ELF-1 (cell line): ENCODE measurements at regions not wholly inside any gene's neighbourhood (a gene's known extent, or its start where the extent isn't known, plus 50 kb on each side); places are given as distances from the start of the nearest gene placed in this dataset.
"Not testable (repeated sequence)": the region's sequence is repeated elsewhere in the genome, so short reads cannot be mapped to it uniquely, and the experiment has no call there.

Experiments used
- DNase-seq: peaks from one replicate; pipeline ENCODE4 v3.0.0-alpha.2; 2016; ENCODE audit warnings: low read depth, low spot score

DNA sequence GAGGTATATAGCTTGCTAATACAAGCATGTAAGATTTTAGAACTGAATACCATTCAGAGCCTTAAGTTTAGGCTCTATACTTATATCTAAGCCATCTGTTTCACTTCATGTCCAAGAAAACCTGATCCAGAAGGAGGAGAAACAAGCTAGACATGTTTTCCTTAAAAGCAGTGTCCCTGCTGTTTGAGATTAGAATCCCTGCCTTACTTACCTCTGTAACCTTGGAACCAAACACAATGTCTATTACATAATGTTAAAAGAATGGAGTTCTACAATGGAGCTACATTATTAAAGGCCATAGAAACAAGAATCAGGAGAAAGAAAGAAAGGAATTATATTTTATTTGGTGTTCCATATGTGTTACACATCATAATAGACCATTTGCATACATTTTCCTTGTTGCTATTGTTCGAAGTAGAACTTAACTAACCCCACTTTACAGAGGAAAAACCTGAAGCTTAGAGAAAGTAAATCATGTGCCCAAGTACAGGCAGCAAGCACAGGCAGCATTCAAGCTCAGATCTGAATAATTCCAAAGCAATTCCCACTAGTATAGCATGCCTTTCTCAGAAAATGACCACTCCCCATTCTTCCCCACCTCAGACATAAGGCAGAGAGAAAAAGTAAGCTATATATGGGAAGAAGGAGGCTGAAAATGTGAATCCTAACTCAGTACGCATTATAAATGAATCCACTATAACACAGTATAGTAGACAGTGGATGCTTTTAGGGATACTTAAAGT is 380.1 kb upstream of the SPAG17 start:
- DNase-seq = no peak

DNA sequence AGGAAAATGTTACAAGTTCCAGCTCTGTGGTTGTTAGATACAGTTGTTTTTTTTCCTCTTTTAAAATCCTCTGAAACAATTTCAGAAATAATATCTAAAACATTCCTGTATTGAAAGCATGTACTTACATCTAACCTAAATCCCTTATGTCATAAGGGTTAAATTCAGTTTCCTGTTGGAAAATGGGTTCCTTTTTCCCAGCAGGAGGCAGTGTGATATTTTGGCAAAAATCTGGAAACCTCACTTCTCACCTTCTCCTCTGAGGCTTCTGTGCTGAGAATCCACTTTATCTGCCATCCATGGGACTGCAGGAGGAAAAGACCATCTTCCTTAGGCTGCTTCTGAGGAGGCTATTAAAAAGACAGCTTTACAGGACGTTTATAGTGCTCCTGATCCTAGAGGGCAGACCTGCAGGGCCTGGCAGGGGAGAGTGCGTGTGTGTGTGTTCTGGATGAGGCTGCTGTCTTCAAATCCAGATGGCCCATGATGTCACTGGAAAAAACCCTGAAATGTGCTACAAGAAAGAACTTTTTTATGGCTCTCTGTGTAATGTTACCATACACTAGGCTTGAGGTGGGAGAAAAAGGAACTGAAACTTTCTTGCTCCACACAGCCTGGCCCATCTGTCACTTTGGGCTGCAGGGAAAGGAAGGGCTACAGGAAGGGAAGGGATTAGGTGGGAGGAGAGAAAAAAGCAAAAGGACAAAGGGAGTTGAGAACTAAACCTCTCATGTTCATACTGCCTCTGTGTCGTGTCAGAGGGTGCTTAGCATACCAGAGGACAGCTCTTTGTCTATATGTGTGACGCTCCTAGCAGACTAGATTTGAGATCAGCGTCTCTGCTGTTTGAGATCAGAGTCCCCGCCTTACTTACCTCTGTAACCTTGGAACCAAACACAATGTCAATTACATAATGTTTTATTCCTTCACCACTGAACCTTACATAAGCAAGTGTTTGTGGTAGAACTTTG is 379.2 kb upstream of the SPAG17 start:
- DNase-seq = peak; percentile 78

DNA sequence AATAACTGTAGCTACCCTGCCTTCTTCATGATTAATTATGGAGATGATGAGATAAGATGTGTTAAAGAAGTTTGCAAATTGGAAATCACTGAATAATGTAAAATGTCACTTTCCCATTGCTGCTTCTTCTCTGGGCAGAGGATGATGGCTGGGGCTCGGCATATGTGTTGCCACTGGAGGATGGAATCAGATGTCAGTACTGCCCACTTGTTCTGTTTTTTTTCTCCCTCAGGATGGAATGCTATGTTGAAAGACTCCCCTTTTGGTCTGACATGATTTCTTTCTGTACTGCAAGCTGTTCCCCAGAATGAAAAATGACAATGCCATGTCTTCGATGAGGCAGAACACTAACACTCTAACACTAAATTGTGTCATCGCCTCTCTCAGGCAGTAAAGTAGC is 373.9 kb upstream of the SPAG17 start:
- DNase-seq = no peak

DNA sequence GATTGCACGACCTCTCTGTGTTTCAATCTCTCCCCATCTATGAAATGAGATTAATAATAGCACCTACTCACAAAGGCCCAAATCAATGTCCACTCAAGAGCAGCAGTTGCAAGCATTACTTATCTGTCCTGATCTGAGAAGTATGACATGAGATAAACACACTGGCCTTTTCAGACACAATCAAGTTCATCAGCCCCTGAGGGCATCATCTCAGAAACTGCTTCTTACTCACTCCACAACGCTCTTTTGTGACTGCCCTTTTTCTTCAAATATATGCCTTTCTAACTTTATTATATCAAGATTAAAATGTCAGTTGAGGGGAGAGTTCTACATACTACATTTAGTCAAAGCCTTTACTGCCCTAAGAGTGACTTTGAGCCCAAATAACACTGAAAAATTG is 371.9 kb upstream of the SPAG17 start:
- peak; percentile 40 for DNase-seq

DNA sequence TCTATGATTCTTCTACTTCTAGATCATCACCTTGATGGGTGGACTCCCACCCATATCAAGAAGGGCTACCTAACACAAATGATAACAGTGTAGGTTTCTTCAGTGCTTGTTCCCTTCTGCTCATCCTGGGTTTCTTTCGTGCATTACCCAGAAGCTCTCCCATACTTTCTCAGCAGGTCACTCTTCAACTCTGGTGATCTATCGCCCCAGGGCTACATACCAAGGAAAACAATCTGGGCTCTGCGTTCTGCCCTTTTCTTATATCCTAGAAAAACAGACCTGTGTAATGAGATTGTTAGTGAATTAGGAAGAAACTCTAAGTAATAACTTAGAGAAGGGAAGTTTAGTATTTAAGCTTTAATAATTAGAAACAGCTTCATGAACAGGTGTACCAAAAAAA is 370.6 kb upstream of the SPAG17 start:
- peak; percentile 66 for DNase-seq

DNA sequence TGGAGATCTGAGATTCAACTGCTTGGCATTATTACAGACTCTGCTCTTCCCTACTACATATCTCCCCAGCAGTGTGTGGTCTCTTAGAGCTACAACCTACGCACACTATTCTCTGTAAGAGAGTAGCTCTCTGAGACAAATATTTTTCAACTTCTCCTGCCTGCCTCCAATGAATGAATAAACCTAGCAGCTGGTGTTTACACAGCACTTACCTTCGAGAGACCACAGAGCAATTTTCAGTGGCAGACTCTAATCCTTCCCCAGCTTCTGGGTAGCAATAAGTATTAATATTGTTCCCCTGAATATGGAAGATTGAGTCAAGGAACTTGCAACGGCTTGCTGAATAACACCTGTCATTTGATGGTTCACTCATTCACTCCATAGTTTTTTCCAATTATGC is 350.9 kb upstream of the SPAG17 start:
- DNase-seq = no peak

DNA sequence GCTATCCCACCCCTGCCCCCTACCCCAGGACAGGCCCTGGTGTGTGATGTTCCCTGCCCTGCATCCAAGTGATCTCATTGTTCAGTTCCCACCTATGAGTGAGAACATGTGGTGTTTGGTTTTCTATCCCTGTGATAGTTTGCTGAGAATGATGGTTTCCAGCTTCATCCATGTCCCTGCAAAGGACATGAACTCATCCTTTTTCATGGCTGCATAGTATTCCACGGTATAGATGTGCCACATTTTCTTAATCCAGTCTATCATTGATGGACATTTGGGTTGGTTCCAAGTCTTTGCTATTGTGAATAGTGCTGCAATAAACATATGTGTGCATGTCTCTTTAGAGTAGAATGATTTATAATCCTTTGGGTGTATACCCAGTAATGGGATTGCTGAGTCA is 326.9 kb upstream of the SPAG17 start:
- not testable (repeated sequence) for DNase-seq

DNA sequence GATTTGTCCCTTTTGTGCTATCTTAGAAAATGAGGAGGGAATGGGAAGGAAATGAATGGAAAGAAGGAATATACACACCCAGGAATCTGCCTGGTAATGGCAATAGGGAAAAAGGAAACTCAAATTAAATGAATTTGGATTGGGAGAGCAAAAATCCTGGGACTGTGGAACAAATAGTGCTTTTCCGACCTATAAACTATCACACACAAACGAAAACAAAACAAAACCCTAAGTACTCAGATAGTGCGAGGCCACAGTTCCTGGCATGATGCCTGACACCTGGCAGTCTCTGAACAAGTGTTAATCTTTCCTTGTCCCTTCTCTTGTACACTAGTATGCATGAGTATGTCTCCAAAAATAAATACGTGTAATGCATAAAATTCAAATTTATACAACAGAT is 319.8 kb upstream of the SPAG17 start:
- DNase-seq = no peak

DNA sequence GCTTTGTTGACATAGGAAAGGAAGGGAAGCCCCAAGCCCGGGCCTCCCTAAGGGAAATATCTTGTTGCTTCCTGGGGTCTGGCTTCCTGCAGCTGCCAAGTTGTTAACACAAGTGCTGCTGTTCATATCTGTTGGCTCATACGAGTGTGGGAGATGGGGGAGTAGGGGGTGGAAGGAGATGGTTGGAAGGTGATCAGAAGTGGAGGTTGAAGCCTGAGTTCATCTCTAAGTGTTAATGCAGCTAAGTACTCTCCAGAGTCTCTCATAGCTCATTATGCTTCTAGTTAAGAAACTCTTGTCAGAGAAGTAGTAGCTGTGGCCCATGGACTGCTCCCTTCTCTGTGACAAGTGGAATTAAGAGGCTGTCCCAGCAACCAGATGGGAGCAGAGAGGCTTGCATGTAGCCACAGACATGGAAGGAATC is 319.2 kb upstream of the SPAG17 start:
- no peak for DNase-seq

DNA sequence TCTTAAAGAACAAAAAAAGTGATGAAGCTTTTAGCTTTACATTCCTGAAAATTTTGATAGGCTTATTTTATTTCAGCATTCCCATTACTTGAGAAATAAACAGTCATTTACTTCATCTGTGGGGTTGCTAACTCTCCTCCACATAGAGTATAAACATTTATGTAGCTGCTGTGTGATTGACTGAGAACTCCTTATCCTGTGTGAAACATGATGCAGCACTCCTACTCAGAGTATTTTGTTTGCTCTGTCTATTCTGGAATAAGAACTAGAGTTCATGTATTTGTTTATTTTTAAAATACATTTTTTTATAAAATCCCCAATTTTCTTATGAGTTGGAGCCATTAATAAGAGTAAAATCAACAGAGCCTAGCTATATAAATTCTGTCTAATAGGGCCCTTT is 318.7 kb upstream of the SPAG17 start:
- DNase-seq = no peak

DNA sequence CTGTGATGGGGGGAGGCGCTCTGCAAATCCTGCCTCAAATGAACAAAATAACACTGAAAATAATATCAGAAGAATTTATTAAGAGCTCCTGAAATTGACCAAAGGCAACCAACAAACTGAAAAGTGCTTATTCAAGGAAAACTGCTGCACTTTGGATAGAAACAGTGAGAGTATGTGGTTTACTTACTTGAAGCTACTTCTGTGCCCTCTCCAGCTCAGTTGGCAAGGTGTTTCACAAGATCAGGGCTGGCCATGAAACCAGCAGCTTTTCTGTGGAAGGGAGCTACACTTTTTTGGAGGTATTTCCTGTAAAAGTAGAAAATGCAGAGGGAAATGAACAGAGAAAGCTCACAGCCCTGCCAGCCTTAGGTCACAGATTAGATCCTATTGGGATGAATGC is 310.0 kb upstream of the SPAG17 start:
- no peak for DNase-seq

DNA sequence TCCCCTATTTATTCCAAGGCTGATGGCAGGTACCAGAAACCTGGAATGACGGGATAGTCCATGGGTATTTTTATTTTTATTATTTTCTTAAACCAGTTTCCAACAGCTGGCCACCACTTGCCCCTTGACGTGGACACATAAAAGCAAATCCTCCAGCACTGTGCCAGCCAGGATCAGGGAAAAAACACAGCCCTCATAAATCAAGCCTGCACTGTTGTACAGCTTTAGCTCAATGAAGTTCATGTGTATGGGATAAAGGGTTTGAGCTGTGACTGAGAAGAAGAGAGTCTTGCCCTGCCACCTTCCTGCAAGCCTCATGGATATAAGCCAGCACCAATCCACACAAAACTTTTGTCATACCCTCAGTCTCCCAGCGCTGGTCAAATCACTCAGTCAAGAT is 303.8 kb upstream of the SPAG17 start:
- DNase-seq = no peak

DNA sequence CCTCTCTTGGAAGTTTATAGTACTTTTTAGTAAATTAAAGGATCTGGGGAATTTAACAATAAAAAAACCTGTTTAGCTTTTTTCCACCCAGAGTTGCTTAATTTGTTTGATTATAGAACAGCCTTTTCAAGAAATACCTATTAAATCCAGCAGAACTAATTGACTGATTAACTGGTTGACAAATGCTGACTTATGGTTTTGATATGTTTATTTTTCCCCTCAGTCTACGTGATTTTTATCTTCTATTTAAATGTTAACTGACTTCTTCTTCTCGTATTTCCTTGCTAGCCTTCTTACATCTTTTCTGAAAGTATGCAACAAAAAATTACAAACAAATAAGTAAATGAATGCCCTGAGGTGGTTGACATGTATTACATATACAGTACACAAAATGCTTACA is 302.9 kb upstream of the SPAG17 start:
- no peak for DNase-seq

DNA sequence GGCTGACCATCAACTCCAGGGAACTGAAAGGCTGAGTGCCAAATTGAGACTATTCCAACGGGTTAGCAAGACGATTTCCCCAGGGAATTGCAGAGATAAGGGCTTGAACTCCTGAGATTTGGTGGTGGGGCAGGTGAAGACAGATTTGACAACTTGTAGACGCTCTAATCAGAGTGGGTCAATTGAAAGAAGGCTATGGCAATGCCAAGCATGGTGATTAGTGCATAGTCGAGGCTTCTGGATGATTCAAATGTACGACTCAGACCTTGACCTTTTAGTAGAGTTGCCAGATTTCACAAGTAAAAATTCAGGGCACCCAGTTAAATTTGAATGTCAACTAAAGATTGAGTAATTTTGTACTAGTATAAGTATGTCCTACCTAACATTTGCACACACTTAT is 302.1 kb upstream of the SPAG17 start:
- DNase-seq = no peak

DNA sequence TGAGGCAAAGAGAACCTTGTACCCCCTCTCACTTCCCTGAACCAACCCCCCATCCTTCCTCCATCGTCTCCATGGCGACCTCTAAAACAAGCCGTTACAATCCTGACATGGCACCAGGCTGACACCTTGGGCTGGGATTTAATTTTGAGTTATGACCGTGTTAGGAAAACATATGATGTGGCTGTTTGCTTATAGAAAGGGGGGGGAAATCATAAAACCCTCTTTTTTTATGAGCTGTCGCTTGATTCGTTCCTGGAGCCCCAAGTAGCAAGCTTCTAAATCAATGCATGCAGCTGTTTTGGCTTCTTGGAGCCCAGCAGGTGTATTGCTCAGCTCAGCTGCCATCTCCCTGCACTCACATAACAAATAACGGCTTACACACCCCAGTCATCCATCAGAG is 301.2 kb upstream of the SPAG17 start:
- DNase-seq = no peak

DNA sequence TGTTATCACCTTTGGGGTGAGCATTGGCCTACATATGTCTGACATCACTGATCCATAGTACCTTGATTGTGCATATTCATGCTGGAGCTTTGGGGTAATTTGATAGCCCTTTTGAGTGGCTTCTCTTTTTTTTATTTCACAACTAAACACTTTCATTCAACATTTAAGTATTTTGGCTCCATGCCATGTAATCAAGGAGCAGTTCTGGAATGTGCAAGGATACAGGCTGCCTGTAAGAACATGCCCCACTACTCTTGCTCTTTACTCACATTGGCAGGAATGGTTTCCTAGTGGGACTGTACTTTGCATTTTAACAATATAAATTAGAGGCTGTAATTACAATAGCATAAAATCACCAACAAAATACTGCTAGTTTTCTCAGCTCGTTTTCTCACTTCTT is 300.7 kb upstream of the SPAG17 start:
- no peak for DNase-seq

DNA sequence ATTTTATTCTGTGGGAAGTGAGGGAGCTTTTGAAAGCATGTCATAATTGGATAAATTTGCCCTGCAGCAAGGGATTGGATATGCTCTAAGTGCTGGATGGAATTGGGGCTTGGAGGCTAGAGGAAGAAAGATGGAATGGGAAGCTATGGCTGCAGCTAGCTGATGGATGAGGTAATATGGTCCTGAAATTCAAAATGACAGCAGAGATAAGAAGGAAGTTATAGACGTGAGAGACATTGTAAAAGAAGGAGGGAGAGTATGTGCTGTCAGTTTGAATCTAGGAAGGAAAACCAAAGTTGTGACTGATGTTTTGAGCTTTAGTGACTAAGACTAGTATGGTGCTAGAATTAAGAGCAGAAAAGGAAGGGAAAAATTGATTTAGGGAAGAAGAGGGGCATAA is 299.9 kb upstream of the SPAG17 start:
- DNase-seq = no peak

DNA sequence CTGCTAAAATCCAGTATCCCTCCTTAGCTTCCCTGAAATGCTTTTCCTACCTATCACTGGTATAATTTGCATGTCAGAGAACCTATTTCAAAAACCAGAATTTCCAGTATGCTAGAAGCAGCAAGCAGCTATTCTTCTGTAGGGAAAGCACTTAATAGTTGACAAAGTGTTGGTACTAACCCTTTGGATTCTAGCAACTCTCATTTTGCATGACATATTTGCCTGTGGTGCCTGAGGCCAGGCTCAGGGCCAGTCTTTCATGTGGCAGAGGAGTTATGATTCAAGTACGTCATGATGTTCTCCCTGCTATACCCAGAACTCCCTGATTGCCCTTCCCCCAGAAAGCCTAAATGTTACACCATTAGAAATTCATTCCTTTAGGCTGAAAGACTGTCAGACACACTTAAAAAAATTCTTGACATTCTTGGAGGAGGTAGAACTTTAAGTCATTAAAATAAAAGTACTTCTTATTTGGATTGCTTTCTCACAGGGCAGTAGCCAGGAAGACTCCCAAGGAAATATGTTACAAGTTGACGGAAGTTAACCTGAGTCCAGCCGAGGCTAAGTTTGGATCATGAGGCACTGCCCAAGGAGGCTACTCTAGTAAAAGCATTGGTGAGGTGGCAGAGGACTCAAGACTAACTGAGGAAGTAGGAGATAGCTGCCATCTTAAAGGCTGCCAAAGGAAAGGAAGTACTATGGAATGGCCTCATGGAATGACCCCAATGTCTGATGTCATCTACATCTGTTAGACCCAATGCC is 298.4 kb upstream of the SPAG17 start:
- DNase-seq = peak; percentile 57

DNA sequence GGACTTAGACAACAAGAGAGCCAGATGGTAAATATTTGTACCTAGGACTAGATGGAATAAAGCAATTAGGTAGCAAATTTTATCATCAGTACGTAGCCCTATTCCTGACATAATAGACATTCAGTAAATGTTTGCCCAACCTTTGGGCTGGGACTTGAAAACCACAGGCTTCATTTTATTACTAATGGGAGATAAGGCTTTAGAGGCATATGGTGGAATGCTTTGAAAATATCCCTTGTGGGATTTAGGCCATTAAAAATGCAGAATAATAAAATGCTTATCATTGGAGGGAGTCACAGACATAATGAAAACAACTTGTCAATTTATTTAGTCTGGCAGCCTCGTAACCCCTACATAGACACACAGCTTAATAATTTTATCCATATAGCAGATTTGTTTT is 296.1 kb upstream of the SPAG17 start:
- DNase-seq = no peak

DNA sequence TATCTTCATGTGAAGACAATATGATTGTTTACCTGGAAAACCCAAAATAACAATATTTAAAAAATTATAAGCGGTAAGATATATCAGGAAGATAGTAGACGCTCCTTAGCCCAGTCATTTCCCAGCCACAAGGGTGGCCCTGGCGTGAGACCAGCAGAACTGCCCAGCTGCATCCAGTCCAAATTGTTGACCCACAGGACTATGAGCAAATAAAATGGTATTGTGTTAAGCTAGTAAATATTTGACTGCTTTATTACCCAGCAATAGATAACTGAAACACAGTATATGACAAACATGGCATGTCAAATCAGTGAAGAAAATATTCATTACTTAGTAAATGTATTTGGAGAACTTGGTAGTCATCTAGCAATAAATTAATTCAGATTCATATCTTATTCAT is 294.3 kb upstream of the SPAG17 start:
- no peak for DNase-seq

DNA sequence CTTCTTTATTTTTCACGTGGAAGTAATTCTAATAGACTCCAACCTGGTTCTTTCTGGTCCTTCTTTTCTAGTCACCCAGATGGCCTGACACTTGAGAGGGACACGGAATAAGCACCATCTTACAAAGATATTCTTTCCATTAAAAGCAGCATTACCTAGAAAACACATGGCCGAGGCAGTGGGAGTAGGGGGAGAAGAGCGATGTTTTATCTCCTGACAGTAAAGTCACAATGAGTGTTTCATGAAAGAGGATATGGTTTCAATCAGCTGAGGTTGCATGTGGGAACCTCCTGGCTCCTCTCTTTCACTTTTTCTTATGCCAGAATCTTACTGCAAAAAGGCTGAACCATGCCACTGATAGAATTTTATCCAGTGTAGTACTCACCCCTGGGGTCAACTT is 288.8 kb upstream of the SPAG17 start:
- DNase-seq = no peak

DNA sequence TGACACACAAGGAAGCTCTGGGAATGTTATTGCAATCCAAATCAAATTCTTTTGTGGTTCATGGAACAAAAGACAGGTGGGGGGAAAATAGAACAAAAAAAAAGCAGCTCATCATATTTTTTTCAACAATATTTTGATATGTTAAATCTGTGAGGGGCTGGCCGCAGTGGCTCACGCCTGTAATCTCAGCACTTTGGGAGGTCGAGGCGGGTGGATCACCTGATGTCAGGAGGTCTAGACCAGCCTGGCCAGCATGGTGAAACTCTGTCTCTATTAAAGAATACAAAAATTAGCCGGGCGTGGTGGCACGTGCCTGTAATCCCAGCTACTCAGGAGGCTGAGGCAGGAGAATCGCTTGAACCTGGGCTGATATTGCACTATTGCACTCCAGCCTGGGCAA is 279.4 kb upstream of the SPAG17 start:
- DNase-seq = not testable (repeated sequence)
